ENCODE measurements at regions not wholly inside any gene's neighbourhood (a gene's known extent, or its start where the extent isn't known, plus 50 kb on each side); places are given as distances from the start of the nearest gene placed in this dataset.
A peak's percentile ranks its signal among the peaks of the same experiment; 100 is the strongest.

DNA sequence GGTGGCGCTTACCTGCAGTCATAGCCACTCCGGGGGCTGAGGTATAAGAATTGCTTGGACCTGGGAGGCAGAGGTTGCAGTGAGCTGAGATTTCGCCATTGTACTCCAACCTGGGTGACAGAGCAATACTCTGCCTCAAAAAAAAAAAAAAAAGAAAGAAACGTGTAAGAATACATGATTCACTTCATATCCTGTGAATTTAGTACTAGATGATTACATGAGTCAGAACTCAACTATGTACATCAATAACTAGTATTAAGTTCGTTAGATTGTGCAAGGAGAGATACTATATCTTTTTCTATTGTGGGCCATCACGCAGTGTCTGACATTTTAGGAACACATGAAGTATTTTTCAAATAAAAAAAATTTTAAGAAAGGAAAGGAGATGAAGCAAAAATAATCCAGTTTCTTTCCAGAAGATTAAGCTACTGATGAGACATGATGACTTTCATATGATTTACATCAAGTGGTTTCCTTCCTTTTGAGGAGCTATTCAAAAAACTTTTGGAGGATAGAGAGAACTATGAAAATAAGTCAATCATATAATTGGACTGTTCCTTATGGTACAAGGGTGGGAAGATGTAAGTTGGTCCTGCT, 64.7 kb upstream of the EXOC1L start:
- no peak for DNase-seq

GRCh38 chr4:55756208-55756607, 63.4 kb upstream of the EXOC1L start:
- no peak for DNase-seq

DNA sequence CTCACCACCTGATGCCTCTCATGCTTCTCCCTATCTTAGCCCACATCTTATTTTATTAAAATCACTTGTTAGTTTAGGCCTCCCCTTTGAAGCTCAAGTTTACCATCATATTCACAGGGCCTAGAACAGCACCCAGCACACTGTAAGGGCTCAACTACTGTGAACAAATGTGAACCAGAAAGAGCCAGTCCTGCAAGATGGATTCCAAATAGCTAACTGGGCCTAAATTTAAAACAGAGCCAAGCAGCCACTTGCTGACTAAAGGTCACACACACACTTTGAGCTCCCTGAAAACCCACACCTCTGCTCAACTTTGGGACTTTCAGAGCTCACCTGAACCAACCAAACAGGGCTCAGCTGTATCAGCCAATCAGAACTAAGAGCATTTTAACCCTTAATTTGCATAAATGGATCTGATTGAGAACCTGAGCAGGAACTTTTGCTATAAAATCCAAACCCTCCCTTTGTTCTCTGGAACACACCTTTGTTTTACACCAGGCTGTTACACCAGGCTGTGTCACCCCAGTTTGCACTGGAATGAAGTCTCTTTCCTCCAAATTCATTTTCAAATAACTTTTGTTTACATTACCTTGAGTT, 62.1 kb upstream of the EXOC1L start:
- no peak for DNase-seq

- DNase-seq: no peak
Measured at GRCh38 chr4:55758066-55758465, 61.5 kb upstream of the EXOC1L start.

DNA sequence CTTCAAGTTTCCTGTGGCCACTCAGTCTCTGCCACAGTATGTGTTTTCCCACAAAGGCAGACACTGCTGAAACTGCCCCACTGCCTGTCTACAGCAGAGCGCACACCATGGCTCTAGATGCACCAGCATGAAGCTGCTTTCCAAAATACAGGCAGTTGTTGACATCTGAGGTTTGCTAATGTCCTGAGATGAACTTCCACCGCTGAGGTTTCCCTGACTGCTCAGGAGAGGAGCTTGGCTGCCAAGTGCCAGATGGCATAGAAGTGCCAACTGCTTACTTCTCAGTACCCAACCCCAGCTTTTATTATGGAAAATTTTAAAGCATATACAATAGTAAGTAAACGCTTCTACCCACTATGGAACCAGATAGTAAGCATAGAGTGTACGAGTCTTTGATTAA, 61.0 kb upstream of the EXOC1L start:
- DNase-seq: no peak

DNA sequence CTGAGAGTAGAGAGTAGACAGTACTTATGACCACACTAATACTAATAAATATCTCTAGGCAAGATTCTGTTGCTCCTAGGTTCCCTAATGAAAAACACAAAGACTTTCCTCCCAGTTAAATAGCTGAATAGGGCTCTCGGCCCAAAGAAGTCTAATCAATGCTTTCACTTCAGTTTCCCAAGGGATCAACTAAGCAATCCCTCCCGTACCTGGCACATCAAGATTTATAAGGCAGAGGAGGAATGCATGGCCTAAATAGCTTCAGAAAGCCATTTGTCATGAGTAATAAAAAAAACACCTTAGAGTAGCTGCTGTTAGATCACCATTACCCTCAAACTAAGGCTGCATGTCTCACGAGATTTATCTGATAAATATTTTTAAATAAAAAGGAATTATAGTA, 56.8 kb upstream of the EXOC1L start:
- no peak for DNase-seq

- DNase-seq: no peak
Measured at GRCh38 chr4:55763996-55764395, 55.6 kb upstream of the EXOC1L start.

DNA sequence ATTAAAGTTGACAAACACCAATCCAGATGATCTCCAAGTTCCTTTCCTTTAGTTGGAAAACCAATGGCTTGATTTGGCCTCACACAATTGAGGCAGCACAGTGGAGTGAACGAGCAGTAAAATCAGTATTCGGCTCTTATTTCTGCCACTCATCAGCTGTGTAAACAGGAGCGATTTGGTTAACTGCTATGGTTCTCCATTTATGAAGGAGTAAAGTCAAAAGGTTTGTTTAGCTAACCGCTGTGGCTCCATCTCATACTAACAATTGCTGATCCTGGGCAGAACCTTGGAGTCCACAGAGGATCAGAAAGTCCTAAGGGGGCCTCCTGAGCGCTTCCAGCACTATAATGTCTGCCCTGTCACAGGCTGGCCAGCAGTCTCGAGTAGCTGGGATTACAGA, 54.5 kb upstream of the EXOC1L start:
- DNase-seq: no peak

- peak; percentile 51 for DNase-seq
Measured at GRCh38 chr4:55768291-55768690, 51.3 kb upstream of the EXOC1L start.

Measured in amniotic stem cell (primary cell).